Fibroblast of the conjunctiva (primary cell): ENCODE measurements at regions not wholly inside any gene's neighbourhood (a gene's known extent, or its start where the extent isn't known, plus 50 kb on each side); places are given as distances from the start of the nearest gene placed in this dataset.

Source experiments
- DNase-seq: peaks from one replicate; pipeline ENCODE4 v3.0.0-alpha.2; 2010; ENCODE audit warnings: low read depth

- DNase-seq: no peak
Observed at GRCh38 chr11:86119077-86119476, 50.2 kb upstream of the PICALM start.
